GM12892 (cell line): ENCODE measurements at regions not wholly inside any gene's neighbourhood (a gene's known extent, or its start where the extent isn't known, plus 50 kb on each side); places are given as distances from the start of the nearest gene placed in this dataset.

ENCODE experiments used
- POLR2A ChIP-seq: IDR thresholded peaks from 2 replicates; pipeline ENCODE4 v1.6.1; 2011; ENCODE audit warnings: low read depth, low read length, control low read depth
- POLR2AphosphoS5 ChIP-seq: IDR thresholded peaks from 2 replicates; pipeline ENCODE4 v1.6.1; 2011; ENCODE audit warnings: low read depth, low read length, control low read depth
- TAF1 ChIP-seq: IDR thresholded peaks from 2 replicates; pipeline ENCODE4 v1.6.1; 2011; ENCODE audit warnings: low read depth, mild to moderate bottlenecking, control low read depth, low read length, borderline replicate concordance

GRCh38 chr6:4394786-4395185, 259.4 kb upstream of the ECI2 start:
- TF ChIP-seq POLR2A (no peak), POLR2AphosphoS5 (no peak), TAF1 (no peak)
